ENCODE measurements at regions not wholly inside any gene's neighbourhood (a gene's known extent, or its start where the extent isn't known, plus 50 kb on each side); places are given as distances from the start of the nearest gene placed in this dataset.
A peak's percentile ranks its signal among the peaks of the same experiment; 100 is the strongest.

DNA sequence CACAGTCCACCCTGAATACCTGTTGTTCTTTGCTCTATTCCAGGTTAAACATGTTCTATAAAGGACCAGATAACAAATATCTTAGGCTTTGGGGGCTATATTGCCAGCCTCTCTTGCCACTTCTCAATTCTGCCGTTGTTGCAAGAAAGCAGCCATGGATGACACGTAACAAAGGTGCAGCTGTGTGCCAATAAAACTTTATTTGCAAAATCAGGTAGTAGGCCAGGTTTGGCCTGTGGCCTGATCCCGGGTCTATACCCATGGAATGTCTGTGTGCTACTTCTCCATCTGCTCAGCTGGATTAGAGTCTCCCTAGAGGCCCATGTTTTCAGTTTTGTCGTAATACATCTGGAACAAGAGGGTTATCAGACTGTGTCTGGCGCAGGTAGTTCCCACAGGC lies 175.3 kb upstream of the KCNG1 start:
- TF ChIP-seq, protein P1, sequence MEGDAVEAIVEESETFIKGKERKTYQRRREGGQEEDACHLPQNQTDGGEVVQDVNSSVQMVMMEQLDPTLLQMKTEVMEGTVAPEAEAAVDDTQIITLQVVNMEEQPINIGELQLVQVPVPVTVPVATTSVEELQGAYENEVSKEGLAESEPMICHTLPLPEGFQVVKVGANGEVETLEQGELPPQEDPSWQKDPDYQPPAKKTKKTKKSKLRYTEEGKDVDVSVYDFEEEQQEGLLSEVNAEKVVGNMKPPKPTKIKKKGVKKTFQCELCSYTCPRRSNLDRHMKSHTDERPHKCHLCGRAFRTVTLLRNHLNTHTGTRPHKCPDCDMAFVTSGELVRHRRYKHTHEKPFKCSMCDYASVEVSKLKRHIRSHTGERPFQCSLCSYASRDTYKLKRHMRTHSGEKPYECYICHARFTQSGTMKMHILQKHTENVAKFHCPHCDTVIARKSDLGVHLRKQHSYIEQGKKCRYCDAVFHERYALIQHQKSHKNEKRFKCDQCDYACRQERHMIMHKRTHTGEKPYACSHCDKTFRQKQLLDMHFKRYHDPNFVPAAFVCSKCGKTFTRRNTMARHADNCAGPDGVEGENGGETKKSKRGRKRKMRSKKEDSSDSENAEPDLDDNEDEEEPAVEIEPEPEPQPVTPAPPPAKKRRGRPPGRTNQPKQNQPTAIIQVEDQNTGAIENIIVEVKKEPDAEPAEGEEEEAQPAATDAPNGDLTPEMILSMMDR (IDR thresholded peaks at IDR 0.05; ENCODE audit: insufficient read depth, low read depth, low read length, missing control alignments) = no peak
- no peak overlapping the region for H3K4me3 ChIP-seq (ENCODE audit: low read length)
- no peak for DNase-seq (ENCODE audit: low read depth)

DNA sequence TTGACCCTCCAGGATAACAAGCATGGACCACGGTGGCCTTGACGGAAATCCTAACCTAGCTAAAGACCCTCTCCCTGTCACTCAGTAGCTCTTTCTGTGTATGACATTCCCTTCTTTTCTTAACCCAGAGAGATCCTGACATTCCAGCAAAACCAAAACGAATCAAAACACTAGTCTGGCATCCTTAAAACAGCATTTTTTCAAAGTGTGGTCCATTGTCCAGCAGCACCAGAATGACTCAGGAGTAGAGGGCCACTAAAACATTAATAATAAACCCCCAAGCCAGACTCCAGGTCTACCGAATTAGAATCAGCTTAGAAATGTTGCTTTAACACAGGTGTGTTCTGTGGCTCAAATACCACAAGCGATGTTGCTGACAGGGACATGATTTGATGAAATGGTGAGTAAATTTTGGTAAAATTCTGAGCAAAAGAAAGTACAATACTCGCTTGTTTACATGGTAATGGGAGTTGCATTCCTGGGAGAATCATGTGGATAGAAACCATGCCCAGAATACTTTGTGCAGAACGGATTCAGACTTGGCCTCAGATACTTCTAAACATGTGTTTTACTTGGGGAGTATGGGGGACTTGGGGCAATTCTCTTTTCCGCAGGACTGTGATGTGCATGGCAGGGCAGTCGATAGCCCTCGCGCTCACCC lies 174.2 kb upstream of the KCNG1 start:
- no peak for DNase-seq (ENCODE audit: low read depth)
- TF ChIP-seq, protein P1 (IDR thresholded peaks at IDR 0.05; ENCODE audit: insufficient read depth, low read depth, low read length, missing control alignments) = no peak
- H3K4me3 ChIP-seq (ENCODE audit: low read length) = no peak overlapping the region

DNA sequence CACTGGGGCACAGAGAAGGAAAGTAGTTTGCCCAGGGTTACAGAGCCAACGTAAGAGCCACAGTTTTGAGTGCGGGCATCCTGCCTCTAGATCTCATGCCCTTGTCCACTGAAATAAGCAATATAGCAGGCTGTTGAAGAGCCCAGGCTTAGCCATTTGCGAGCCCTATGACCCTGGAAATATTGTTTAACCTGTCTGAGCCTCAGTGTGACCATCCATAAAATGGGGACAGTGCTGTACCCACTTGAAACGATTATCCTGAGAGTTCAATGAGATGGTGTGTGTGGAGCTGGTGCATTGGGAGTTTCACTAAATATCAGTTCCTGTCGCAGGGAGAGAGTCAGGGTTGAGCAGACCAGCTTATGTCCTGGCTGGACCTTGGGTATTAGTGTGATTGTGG lies 173.1 kb upstream of the KCNG1 start:
- DNase-seq (ENCODE audit: low read depth) = no peak
- TF ChIP-seq, protein P1 (IDR thresholded peaks at IDR 0.05; ENCODE audit: insufficient read depth, low read depth, low read length, missing control alignments) = no peak
- no peak overlapping the region for H3K4me3 ChIP-seq (ENCODE audit: low read length)

DNA sequence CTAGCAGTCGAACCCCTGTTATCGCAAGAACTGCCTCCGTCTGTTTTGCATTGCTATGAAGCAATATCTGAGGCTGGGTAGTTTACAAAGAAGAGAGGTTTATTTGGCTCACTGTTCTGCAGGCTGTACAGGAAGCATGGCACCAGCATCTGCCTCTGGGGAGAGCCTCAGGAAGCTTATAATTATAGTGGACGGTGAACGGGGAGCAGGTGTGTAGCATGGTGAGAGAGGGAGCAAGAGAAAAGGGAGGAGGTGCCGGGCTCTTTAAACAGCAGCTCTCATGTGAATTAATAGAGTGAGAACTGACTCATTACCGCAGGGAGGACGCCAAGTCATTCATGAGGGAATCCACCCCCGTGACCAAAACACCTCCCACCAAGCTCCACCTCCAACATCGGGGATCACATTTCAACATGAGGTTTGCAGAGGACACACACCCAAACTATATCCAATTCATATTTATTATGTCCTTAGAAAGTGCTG lies 172.6 kb upstream of the KCNG1 start:
- DNase-seq (ENCODE audit: low read depth) = peak; percentile 85
- H3K4me3 ChIP-seq (ENCODE audit: low read length) = no peak overlapping the region
- TF ChIP-seq, protein P1 (IDR thresholded peaks at IDR 0.05; ENCODE audit: insufficient read depth, low read depth, low read length, missing control alignments) = no peak

DNA sequence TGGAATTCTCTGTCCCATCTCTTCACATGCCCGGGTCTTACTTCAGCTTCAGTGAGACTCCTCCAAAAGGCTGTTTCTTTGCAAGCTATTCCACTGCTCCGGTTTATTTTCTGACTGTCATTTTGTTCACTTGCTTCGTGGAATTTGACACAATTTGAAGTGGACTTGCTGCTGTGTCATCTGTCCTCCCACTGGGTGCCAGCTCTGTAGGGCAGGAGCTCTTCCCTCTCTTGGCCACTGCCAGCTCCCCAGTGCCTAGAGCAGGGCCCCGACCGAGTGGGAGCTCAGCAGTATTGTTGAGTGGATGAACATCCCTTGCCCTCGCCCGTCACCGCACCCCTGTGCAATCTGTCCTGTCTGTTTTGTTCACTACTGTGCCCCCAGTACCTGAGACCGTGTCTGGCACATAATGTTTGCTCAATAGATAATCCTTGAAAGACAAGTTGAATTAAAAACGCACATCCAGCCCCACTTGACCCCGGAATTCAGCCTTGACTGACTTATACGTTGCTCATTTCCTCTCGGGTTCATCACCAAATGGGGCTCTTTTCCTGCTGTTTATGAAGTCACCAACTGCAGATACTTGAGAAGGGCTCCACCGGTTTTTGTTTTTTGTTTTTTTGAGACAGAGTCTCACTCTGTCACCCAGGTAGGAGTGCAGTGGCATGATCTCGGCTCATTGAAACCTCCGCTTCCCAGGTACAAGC lies 170.3 kb upstream of the KCNG1 start:
- DNase-seq (ENCODE audit: low read depth) = peak; percentile 69

DNA sequence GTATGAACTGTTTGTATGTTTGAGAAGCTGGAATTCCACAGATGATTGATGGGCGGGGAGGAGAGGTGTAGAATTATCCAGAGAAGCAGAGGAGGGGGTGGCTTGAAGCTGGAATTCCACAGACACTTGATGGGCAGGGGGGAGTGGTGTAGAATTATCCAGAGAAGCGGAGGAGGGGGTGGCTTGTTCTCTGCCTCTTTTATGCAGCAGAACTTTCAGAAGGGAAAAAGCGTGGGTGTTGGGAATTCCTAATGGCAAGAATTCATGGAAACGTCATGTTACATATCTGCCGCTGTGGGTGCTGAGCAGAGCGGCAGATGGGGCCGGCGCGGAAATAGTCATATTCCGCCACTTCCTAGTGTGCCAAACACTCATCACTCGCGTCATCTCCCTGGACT lies 167.9 kb upstream of the KCNG1 start:
- no peak overlapping the region for H3K4me3 ChIP-seq (ENCODE audit: low read length)
- TF ChIP-seq, protein P1 (IDR thresholded peaks at IDR 0.05; ENCODE audit: insufficient read depth, low read depth, low read length, missing control alignments) = no peak
- no peak for DNase-seq (ENCODE audit: low read depth)

More for the DNA sequence above, 170.3 kb upstream of the KCNG1 start:
- TF ChIP-seq, protein P1 (IDR thresholded peaks at IDR 0.05; ENCODE audit: insufficient read depth, low read depth, low read length, missing control alignments) = no peak
- H3K4me3 ChIP-seq (ENCODE audit: low read length) = no peak overlapping the region

Data from epithelial cell of esophagus (primary cell).